Ishikawa (cell line): ENCODE measurements at regions not wholly inside any gene's neighbourhood (a gene's known extent, or its start where the extent isn't known, plus 50 kb on each side); places are given as distances from the start of the nearest gene placed in this dataset.

Experiments used
- CEBPB ChIP-seq: IDR thresholded peaks from 2 replicates; pipeline ENCODE4 v1.6.1; 2012
- CREB1 ChIP-seq: IDR thresholded peaks from 2 replicates; pipeline ENCODE4 v1.6.1; 2012; ENCODE audit warnings: low read depth
- EGR1 ChIP-seq: IDR thresholded peaks from 2 replicates; pipeline ENCODE4 v1.6.1; 2012
- EP300 ChIP-seq: IDR thresholded peaks from 2 replicates; pipeline ENCODE4 v1.6.1; 2012; ENCODE audit warnings: borderline replicate concordance
- FOXM1 ChIP-seq: IDR thresholded peaks from 2 replicates; pipeline ENCODE4 v1.6.1; 2012; ENCODE audit warnings: low read depth, borderline replicate concordance
- NFIC ChIP-seq: IDR thresholded peaks from 2 replicates; pipeline ENCODE4 v1.6.1; 2012
- RAD21 ChIP-seq: IDR thresholded peaks from 2 replicates; pipeline ENCODE4 v1.6.1; 2012; ENCODE audit warnings: low read depth
- TAF1 ChIP-seq: IDR thresholded peaks from 2 replicates; pipeline ENCODE4 v1.6.1; 2012; ENCODE audit warnings: low read depth, mild to moderate bottlenecking
- TCF12 ChIP-seq: IDR thresholded peaks from 2 replicates; pipeline ENCODE4 v1.6.1; 2012; ENCODE audit warnings: low read depth
- TEAD4 ChIP-seq: IDR thresholded peaks from 2 replicates; pipeline ENCODE4 v1.6.1; 2012
- YY1 ChIP-seq: IDR thresholded peaks from 2 replicates; pipeline ENCODE4 v1.6.1; 2012; ENCODE audit warnings: low read depth
- ZBTB7A ChIP-seq: IDR thresholded peaks from 2 replicates; pipeline ENCODE4 v1.6.1; 2012; ENCODE audit warnings: low read depth
- TF ChIP-seq, protein P1 (sequence below): IDR thresholded peaks from 2 replicates; pipeline ENCODE4 v1.6.1; 2012; ENCODE audit warnings: low read depth, mild to moderate bottlenecking
- TF ChIP-seq, protein P2 (sequence below): IDR thresholded peaks from 2 replicates; pipeline ENCODE4 v1.6.1; 2012
- TF ChIP-seq, protein P3 (sequence below): IDR thresholded peaks from 2 replicates; pipeline ENCODE4 v1.6.1; 2012

DNA sequence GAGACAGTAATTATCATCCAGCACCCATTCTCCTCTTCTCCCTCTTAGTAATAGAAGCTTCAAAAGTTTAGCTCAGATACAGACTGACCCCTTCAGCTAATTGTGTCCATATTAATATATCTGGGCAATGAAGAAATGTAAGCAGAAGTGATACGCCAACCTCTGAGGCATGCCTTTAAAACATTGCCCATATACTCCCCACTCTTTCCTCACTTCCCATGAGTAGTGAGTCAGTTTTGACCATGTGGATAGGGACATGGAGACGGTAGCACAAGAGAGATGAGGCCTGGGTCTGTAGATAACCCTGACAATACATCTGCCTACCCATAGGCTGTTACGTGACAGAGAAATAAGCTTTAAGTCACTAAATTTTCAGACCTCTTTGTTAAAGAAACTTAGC is 147.6 kb downstream of the KCTD12 start:
- TF ChIP-seq TAF1 (no peak), CREB1 (no peak), RAD21 (no peak), NFIC (no peak), TCF12 (no peak), ZBTB7A (no peak), CEBPB (no peak), YY1 (no peak)
- TF ChIP-seq, protein P1, sequence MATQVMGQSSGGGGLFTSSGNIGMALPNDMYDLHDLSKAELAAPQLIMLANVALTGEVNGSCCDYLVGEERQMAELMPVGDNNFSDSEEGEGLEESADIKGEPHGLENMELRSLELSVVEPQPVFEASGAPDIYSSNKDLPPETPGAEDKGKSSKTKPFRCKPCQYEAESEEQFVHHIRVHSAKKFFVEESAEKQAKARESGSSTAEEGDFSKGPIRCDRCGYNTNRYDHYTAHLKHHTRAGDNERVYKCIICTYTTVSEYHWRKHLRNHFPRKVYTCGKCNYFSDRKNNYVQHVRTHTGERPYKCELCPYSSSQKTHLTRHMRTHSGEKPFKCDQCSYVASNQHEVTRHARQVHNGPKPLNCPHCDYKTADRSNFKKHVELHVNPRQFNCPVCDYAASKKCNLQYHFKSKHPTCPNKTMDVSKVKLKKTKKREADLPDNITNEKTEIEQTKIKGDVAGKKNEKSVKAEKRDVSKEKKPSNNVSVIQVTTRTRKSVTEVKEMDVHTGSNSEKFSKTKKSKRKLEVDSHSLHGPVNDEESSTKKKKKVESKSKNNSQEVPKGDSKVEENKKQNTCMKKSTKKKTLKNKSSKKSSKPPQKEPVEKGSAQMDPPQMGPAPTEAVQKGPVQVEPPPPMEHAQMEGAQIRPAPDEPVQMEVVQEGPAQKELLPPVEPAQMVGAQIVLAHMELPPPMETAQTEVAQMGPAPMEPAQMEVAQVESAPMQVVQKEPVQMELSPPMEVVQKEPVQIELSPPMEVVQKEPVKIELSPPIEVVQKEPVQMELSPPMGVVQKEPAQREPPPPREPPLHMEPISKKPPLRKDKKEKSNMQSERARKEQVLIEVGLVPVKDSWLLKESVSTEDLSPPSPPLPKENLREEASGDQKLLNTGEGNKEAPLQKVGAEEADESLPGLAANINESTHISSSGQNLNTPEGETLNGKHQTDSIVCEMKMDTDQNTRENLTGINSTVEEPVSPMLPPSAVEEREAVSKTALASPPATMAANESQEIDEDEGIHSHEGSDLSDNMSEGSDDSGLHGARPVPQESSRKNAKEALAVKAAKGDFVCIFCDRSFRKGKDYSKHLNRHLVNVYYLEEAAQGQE = no peak
- TF ChIP-seq, protein P2, sequence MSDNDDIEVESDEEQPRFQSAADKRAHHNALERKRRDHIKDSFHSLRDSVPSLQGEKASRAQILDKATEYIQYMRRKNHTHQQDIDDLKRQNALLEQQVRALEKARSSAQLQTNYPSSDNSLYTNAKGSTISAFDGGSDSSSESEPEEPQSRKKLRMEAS = no peak

DNA sequence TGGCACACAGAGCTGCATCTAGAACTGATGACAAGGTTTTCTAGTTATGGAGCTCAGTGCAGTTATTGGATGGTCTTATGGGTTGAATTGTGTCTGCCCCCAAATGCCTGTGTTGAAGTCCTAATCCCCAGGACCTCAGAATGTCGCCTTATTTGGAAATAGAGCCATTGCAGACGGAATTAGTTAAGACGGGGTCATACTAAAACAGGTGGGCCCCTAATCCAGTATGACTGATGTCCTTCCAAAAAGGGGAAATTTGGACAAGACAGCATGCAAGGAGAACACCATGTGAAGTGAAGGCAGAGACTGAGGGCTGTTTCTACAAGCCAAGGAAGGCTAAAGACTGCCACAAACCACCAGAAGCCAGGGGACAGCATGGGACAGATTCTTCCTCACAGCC is 148.7 kb downstream of the KCTD12 start:
- TF ChIP-seq TCF12 (no peak), NFIC (no peak), ZBTB7A (no peak), RAD21 (no peak), YY1 (no peak), FOXM1 (no peak), TEAD4 (no peak), CREB1 (no peak), EGR1 (no peak), EP300 (no peak), CEBPB (no peak), TAF1 (no peak)
- TF ChIP-seq, protein P3, sequence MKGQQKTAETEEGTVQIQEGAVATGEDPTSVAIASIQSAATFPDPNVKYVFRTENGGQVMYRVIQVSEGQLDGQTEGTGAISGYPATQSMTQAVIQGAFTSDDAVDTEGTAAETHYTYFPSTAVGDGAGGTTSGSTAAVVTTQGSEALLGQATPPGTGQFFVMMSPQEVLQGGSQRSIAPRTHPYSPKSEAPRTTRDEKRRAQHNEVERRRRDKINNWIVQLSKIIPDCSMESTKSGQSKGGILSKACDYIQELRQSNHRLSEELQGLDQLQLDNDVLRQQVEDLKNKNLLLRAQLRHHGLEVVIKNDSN = no peak
- TF ChIP-seq, protein P2 = no peak
- TF ChIP-seq, protein P1 = no peak

DNA sequence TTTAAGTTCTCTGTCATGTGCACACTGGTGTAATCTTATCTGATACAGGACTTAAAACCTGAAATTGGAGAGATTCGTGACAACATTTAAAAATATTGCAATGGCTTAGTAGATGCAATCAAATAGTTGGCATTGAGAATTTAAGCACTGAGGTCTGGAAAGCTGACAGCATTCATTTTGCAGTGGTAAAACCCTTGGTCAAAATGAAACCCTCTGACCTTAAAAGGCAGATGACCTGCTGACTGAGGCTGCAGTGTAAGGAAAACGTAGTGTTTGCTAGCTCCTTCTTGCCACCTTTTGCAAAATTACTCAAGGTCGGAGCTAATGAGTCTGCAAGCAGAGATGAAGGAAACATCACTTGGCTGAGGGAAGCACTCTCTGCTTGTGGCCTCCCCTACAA is 150.6 kb downstream of the KCTD12 start:
- TF ChIP-seq YY1 (no peak), CEBPB (no peak), TEAD4 (no peak), CREB1 (no peak), TAF1 (no peak), EP300 (no peak), FOXM1 (no peak), EGR1 (no peak), NFIC (no peak), RAD21 (no peak), TCF12 (no peak), ZBTB7A (no peak)
- TF ChIP-seq, protein P1 = no peak
- TF ChIP-seq, protein P3 = no peak
- TF ChIP-seq, protein P2 = no peak

DNA sequence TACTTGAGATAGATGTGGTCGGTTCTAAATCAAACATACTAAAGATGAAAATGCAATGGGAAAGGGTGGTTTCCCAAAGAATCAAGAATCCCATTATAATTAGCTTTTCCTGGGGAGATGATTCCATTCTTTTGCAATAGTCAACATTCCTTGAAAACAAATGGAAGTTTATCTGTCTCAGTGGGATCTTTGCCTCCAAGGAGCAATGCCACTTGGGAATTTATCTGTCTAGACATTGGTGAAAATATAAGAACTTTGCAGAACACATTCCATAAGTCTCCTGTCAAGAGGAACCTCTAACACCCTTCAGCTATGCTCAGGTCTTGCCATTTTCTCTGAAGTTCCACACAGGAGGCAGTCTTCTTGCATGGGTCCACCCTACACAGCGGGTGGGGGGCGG is 152.5 kb downstream of the KCTD12 start:
- TF ChIP-seq ZBTB7A (no peak), YY1 (no peak), EGR1 (no peak), FOXM1 (no peak), TCF12 (no peak), TEAD4 (no peak), CREB1 (no peak)
- TF ChIP-seq, protein P3 = no peak
